22Rv1 (cell line): ENCODE measurements at regions not wholly inside any gene's neighbourhood (a gene's known extent, or its start where the extent isn't known, plus 50 kb on each side); places are given as distances from the start of the nearest gene placed in this dataset.

Source experiments
- H3K27ac ChIP-seq: fragments of 450-650 bp; 2 replicates; pipeline ENCODE4 v1.5.1; 2017
- ZFX ChIP-seq: fragments of 450-650 bp; IDR thresholded peaks from 2 replicates; pipeline ENCODE4 v1.6.1; 2017; ENCODE audit warnings: antibody characterized with exemption, borderline replicate concordance
- TF ChIP-seq, protein P1 (sequence below): fragments of 450-650 bp; IDR thresholded peaks from 2 replicates; pipeline ENCODE4 v1.5.1; 2017; ENCODE audit warnings: mild to moderate bottlenecking

GRCh38 chr21:35354078-35354477 lies 305.0 kb upstream of the RUNX1 start:
- H3K27ac ChIP-seq = no peak overlapping the region
- TF ChIP-seq, protein P1, sequence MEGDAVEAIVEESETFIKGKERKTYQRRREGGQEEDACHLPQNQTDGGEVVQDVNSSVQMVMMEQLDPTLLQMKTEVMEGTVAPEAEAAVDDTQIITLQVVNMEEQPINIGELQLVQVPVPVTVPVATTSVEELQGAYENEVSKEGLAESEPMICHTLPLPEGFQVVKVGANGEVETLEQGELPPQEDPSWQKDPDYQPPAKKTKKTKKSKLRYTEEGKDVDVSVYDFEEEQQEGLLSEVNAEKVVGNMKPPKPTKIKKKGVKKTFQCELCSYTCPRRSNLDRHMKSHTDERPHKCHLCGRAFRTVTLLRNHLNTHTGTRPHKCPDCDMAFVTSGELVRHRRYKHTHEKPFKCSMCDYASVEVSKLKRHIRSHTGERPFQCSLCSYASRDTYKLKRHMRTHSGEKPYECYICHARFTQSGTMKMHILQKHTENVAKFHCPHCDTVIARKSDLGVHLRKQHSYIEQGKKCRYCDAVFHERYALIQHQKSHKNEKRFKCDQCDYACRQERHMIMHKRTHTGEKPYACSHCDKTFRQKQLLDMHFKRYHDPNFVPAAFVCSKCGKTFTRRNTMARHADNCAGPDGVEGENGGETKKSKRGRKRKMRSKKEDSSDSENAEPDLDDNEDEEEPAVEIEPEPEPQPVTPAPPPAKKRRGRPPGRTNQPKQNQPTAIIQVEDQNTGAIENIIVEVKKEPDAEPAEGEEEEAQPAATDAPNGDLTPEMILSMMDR = no peak

GRCh38 chr21:35352793-35353192 lies 303.7 kb upstream of the RUNX1 start:
- H3K27ac ChIP-seq = no peak overlapping the region
- no peak for TF ChIP-seq ZFX
- TF ChIP-seq, protein P1 = no peak

GRCh38 chr21:35352066-35352770 lies 303.1 kb upstream of the RUNX1 start:
- no peak overlapping the region for H3K27ac ChIP-seq
- no peak for TF ChIP-seq ZFX
- TF ChIP-seq, protein P1 = no peak

DNA sequence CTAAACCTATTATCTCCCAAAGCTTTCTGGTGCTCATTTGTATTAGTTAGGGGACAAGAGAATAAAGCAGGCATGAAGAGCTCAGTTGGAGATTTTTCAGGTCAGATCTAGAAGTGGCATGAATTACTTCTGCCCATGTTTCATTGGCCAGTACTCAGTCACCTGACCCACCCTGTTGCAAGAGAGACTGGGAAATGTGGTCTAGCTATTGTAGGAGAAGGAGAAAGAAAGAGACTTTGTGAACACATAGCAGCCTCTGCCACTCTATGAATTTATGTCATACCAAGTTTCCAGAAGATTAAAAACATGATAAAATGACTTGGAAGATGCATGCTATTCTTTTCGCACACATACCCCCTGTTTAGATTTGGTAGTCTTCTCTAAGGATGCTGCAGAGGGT lies 302.3 kb upstream of the RUNX1 start:
- no peak overlapping the region for H3K27ac ChIP-seq
- no peak for TF ChIP-seq ZFX
- TF ChIP-seq, protein P1 = no peak

- H3K27ac ChIP-seq = no peak overlapping the region
- TF ChIP-seq, protein P1 = no peak
- no peak for TF ChIP-seq ZFX
Observed at GRCh38 chr21:35350965-35351364, 301.9 kb upstream of the RUNX1 start.

- H3K27ac ChIP-seq = no peak overlapping the region
- TF ChIP-seq, protein P1 = no peak
- no peak for TF ChIP-seq ZFX
Observed at GRCh38 chr21:35349376-35350080, 300.4 kb upstream of the RUNX1 start.

DNA sequence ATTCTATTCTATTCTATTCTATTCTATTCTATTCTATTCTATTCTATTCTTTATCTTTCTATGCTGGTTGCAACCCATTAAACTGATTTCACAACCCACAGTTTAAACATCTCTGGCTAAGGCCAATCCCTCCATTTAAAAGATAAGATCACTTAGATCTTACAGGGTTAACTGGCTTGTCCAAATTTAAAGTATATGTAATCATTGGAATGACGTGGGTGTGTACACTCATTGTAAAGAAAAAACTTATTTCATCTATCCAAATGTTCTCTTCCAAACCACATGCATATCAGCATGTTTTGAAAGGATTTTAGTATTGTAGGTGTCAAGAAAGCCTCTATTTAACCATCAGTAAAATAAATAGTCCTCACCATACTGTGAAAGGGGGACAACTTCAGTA lies 299.6 kb upstream of the RUNX1 start:
- H3K27ac ChIP-seq = no peak overlapping the region
- TF ChIP-seq, protein P1 = no peak
- TF ChIP-seq ZFX = no peak
